Gastroesophageal sphincter (tissue), 4 donors: ENCODE measurements at regions not wholly inside any gene's neighbourhood (a gene's known extent, or its start where the extent isn't known, plus 50 kb on each side); places are given as distances from the start of the nearest gene placed in this dataset.

ENCODE experiments used
- ATAC-seq: fragments of 150-250 bp; one replicate; pipeline ENCODE4 v1.9.1; 2016; ENCODE audit warnings: mild to moderate bottlenecking, moderate library complexity
- H3K27ac ChIP-seq, 4 donors: fragments of 200-600 bp; sonication (generic) in 3 of 4; 1 replicate in 3 of 4; 2 replicates in 1 of 4; pipeline ENCODE4 v1.5.1; 2016 to 2019
- H3K27me3 ChIP-seq: fragments of 200-600 bp; sonication (generic); one replicate; pipeline ENCODE4 v1.5.1; 2019
- H3K36me3 ChIP-seq, 2 donors: fragments of 200-600 bp; sonication (generic); one replicate each; pipeline ENCODE4 v1.5.1; 2019; ENCODE audit warnings: control low read depth in 1 of 2
- H3K4me1 ChIP-seq, 3 donors: fragments of 200-600 bp; sonication (generic); 1 replicate in 2 of 3; 2 replicates in 1 of 3; pipeline ENCODE4 v1.5.1; 2016 to 2019; ENCODE audit warnings: control low read depth in 2 of 3
- H3K4me3 ChIP-seq, 2 donors: fragments of 200-600 bp; sonication (generic); one replicate each; pipeline ENCODE4 v1.5.1; 2019; ENCODE audit warnings: mild to moderate bottlenecking in 1 of 2, moderate library complexity in 1 of 2
- H3K9me3 ChIP-seq, 3 donors: fragments of 200-600 bp; sonication (generic); one replicate each; pipeline ENCODE4 v1.5.1; 2017 to 2019; ENCODE audit warnings: control low read depth in 2 of 3
- EP300 ChIP-seq: sonication (generic); formaldehyde crosslinking; IDR thresholded peaks from one replicate; pipeline ENCODE4 v1.6.1; 2017; ENCODE audit warnings: antibody characterized with exemption, mild to moderate bottlenecking
- POLR2A ChIP-seq, 2 donors: fragments of 450-650 bp; IDR thresholded peaks; one replicate each; pipeline ENCODE4 v1.6.1; 2017; ENCODE audit warnings: antibody characterized with exemption in 2 of 2, mild to moderate bottlenecking in 2 of 2, moderate library complexity in 1 of 2
- POLR2AphosphoS5 ChIP-seq: sonication (generic); formaldehyde crosslinking; IDR thresholded peaks from one replicate; pipeline ENCODE4 v1.6.1; 2017; ENCODE audit warnings: antibody characterized with exemption
- WGBS, 2 donors: methylation state at CpG; one replicate each; pipeline ENCODE4 v1.1.5; 2018; ENCODE audit warnings: low coverage in 1 of 2; 5-methylcytosine and 5-hydroxymethylcytosine counted together
- TF ChIP-seq, protein P1 (sequence below), 4 experiments: fragments of 200-600 bp in 2 of 4; fragments of 450-650 bp in 2 of 4; sonication (generic) in 1 of 4; IDR thresholded peaks; one replicate each; pipeline ENCODE4 v1.5.1; 2017 to 2019; ENCODE audit warnings: antibody characterized with exemption in 4 of 4, mild to moderate bottlenecking in 2 of 4, moderate library complexity in 2 of 4

DNA sequence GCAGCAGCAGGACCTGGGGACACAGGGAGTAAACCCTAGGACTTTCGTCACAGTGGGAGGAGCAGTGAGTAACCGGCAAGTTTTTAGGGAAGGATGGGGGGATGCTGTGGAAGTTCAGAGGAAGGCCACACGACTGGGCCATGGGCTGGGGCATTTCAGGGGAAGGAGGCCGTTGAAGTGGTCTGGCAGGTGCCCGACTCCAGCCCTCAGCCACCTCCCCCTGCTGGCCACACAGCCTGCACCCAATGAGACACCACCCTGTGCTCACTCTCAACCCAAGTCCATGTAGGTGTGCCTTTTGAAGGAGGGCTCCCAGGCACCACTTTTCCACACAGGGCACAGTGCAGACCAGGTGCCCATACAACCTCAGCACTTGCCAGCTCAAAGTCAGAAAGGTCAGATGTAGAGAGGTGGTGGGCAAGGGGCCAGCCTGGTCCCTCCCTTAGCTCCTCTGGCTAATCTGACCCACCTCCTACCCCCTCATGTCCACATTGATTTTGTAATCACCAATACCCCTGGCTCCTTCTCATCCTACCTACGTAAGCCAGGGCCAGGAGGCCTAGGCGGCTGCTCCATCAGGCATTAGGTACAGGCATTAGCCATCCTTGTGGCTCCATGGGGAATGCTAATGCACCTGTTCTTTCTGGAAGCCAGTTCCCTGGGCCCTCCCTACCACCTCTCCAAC is 211.2 kb downstream of the SMAD2 start:
- Histone ChIP-seq H3K27ac (no peak overlapping the region), H3K4me1 (no peaks in the 10 kb centered on the region), H3K27me3 (peaks cover 13% of the 10 kb centered on the region), H3K9me3 (peaks cover 0 to 6% (median 0%) of the 10 kb centered on the region in 3 donors), H3K36me3 (no peaks in the 10 kb centered on the region), H3K4me3 (no peak overlapping the region)
- no peak for ATAC-seq
- 50 to 94% methylated on average over 2 to 3 of the region's 7 CpGs for WGBS, 2 donors
- TF ChIP-seq POLR2AphosphoS5 (no peak), EP300 (no peak), POLR2A (IDR thresholded peaks at IDR 0.05) (no peak)
- TF ChIP-seq, protein P1, sequence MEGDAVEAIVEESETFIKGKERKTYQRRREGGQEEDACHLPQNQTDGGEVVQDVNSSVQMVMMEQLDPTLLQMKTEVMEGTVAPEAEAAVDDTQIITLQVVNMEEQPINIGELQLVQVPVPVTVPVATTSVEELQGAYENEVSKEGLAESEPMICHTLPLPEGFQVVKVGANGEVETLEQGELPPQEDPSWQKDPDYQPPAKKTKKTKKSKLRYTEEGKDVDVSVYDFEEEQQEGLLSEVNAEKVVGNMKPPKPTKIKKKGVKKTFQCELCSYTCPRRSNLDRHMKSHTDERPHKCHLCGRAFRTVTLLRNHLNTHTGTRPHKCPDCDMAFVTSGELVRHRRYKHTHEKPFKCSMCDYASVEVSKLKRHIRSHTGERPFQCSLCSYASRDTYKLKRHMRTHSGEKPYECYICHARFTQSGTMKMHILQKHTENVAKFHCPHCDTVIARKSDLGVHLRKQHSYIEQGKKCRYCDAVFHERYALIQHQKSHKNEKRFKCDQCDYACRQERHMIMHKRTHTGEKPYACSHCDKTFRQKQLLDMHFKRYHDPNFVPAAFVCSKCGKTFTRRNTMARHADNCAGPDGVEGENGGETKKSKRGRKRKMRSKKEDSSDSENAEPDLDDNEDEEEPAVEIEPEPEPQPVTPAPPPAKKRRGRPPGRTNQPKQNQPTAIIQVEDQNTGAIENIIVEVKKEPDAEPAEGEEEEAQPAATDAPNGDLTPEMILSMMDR (IDR thresholded peaks at IDR 0.05) = no peak

DNA sequence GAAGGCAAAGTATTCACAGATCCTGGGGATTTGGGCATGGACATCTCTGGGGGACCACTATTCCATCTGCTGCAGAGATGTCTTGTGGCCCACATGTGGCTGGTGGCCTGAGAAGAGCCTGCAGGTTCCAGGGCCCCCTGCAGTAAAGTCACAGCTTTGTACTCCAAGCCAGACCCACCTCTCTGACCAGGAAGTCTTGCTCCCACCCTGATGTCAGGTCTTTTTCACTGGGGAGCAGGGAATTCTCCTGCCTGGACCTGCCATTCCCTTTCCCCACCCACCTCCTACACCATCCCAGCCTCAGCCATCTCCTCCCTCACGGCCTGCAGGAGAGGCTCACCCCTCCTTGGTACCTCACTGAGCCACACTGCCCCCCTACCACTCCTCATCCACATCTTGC is 211.8 kb downstream of the SMAD2 start:
- WGBS, 2 donors = 33% methylated on average over 1 of the region's 1 CpG; no CpG with 5 or more reads in 1 of the 2 donors
- Histone ChIP-seq H3K9me3 (peaks cover 0 to 6% (median 0%) of the 10 kb centered on the region in 3 donors), H3K36me3 (no peaks in the 10 kb centered on the region), H3K4me1 (no peaks in the 10 kb centered on the region), H3K27ac (no peak overlapping the region), H3K27me3 (peaks cover 8% of the 10 kb centered on the region), H3K4me3 (no peak overlapping the region)
- TF ChIP-seq EP300 = no peak
- TF ChIP-seq, protein P1 (IDR thresholded peaks at IDR 0.05) = no peak
- no peak for ATAC-seq

DNA sequence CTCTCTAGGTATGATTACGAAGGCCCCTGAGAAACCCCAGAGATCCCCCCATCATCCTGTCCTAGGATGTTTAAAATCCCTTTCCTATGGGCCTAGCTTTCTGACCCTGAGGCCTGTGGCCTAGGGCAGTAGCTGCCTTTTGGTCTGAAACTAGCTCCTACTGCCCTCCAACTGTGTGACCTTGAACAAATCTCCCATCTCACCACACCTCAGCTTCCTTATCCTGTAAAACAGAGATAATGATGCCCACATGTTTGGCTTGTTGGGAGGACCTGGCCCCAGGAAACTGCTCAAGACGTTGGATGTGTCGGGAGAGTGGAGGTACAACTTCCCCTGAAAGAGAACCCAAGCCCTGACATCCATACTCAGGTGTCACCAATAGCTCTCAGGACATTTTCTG is 213.2 kb downstream of the SMAD2 start:
- Histone ChIP-seq H3K36me3 (no peaks in the 10 kb centered on the region), H3K9me3 (peaks cover 0 to 6% (median 0%) of the 10 kb centered on the region in 3 donors), H3K27me3 (no peaks in the 10 kb centered on the region), H3K27ac (no peak overlapping the region), H3K4me1 (no peaks in the 10 kb centered on the region), H3K4me3 (no peak overlapping the region)
- TF ChIP-seq EP300 (no peak), POLR2AphosphoS5 (no peak), POLR2A (IDR thresholded peaks at IDR 0.05) (no peak)
- TF ChIP-seq, protein P1 (IDR thresholded peaks at IDR 0.05) = no peak
- no peak for ATAC-seq
- WGBS, 2 donors = 52 to 63% methylated on average over 2 of the region's 3 CpGs

DNA sequence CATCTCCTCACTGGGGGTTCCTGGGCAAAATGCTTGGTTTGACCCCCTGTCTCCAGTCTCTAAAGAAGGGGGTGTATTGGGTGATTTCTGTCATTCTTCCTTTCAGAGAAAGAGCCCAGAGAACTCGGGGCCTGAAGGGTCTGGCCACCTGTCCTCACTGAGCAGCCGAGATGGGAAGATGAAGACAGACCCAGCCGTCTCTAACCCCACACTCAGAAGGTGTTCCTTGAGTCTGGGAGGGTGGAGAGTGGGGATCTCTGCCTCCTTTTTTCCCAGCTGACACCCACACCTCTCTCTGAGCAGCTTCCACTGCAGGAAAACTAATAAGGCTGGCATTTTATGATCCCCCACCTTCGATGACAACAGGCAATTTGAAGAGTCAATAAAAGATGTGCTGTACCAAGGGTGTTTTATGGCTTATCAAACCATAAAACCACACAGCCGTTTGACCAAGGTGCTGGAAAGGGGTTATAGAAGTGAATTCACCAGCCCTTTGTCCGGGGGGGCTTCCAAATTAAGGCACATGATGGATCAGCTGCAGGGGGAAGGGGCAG is 213.8 kb downstream of the SMAD2 start:
- Histone ChIP-seq H3K27me3 (no peaks in the 10 kb centered on the region), H3K4me3 (no peak overlapping the region), H3K4me1 (no peaks in the 10 kb centered on the region), H3K27ac (no peak overlapping the region), H3K36me3 (no peaks in the 10 kb centered on the region), H3K9me3 (peaks cover 0 to 6% (median 0%) of the 10 kb centered on the region in 3 donors)
- TF ChIP-seq POLR2AphosphoS5 (no peak), POLR2A (IDR thresholded peaks at IDR 0.05) (no peak), EP300 (no peak)
- TF ChIP-seq, protein P1 (IDR thresholded peaks at IDR 0.05) = no peak
- no peak for ATAC-seq
- 44 to 95% methylated on average over 3 to 4 of the region's 6 CpGs for WGBS, 2 donors

DNA sequence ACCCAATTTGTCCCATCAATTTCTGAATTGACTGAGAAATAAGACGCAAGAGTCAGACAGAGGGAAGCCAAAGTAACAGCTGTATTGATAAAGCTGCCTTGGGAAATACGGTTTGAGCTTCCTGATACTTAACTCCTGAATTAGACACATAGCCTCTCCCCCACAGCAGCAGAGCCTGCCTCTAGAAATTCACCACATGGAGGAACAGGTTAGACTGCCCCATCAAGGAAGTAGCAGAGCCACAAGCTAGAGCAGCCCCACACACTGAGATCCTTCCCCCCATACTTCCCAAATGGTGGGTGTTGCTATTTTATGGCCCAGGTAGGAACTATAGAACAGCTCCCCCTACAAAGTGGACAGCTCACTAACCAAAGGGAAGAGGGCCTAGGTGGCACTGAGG is 220.0 kb downstream of the SMAD2 start:
- 59 to 83% methylated on average over 2 of the region's 2 CpGs for WGBS, 2 donors
- no peak for ATAC-seq
- no peaks in the 10 kb centered on the region for H3K27me3 ChIP-seq
- no peak overlapping the region for H3K27ac ChIP-seq
- TF ChIP-seq, protein P1 (IDR thresholded peaks at IDR 0.05) = no peak
- TF ChIP-seq POLR2AphosphoS5 (no peak), EP300 (no peak), POLR2A (IDR thresholded peaks at IDR 0.05) (no peak)
- H3K36me3 ChIP-seq = no peaks in the 10 kb centered on the region
- no peaks in the 10 kb centered on the region for H3K4me1 ChIP-seq
- H3K9me3 ChIP-seq = no peaks in the 10 kb centered on the region
- H3K4me3 ChIP-seq = no peak overlapping the region
